WERI-Rb-1 (cell line): ENCODE measurements at regions not wholly inside any gene's neighbourhood (a gene's known extent, or its start where the extent isn't known, plus 50 kb on each side); places are given as distances from the start of the nearest gene placed in this dataset.
"Not testable (repeated sequence)": the region's sequence is repeated elsewhere in the genome, so short reads cannot be mapped to it uniquely, and the experiment has no call there.

Experiments used
- DNase-seq: peaks from one replicate; pipeline ENCODE4 v3.0.0-alpha.2; 2020
- H3K27ac ChIP-seq: fragments of 250-450 bp; sonication (Bioruptor Pico); 2 replicates; pipeline ENCODE4 v1.5.1; 2020; ENCODE audit warnings: mild to moderate bottlenecking, moderate library complexity
- H3K27me3 ChIP-seq: fragments of 250-450 bp; sonication (Bioruptor Pico); 2 replicates; pipeline ENCODE4 v1.5.1; 2021; ENCODE audit warnings: mild to moderate bottlenecking, low read depth, moderate library complexity; ENCODE audit not compliant: insufficient read depth, severe bottlenecking
- H3K36me3 ChIP-seq: fragments of 250-450 bp; sonication (Bioruptor Pico); 2 replicates; pipeline ENCODE4 v1.5.1; 2020; ENCODE audit warnings: mild to moderate bottlenecking, moderate library complexity
- H3K4me3 ChIP-seq: 2 replicates; pipeline ENCODE4 v1.5.1; 2011; ENCODE audit warnings: low read depth, mild to moderate bottlenecking, control low read depth, low read length
- H3K9me3 ChIP-seq: fragments of 250-450 bp; sonication (Bioruptor Pico); 2 replicates; pipeline ENCODE4 v1.5.1; 2021; ENCODE audit warnings: mild to moderate bottlenecking, moderate library complexity; ENCODE audit not compliant: severe bottlenecking
- TF ChIP-seq, protein P1 (sequence below): IDR thresholded peaks from 2 replicates; pipeline ENCODE4 v1.5.1; 2011; ENCODE audit warnings: low read depth, mild to moderate bottlenecking, control low read depth, inconsistent platforms, low read length

GRCh38 chr13:76672420-76672819 lies 213.8 kb downstream of the KCTD12 start:
- H3K27me3 ChIP-seq, result no peaks in the 10 kb centered on the region
- H3K4me3 ChIP-seq, result no peak overlapping the region
- TF ChIP-seq, protein P1, sequence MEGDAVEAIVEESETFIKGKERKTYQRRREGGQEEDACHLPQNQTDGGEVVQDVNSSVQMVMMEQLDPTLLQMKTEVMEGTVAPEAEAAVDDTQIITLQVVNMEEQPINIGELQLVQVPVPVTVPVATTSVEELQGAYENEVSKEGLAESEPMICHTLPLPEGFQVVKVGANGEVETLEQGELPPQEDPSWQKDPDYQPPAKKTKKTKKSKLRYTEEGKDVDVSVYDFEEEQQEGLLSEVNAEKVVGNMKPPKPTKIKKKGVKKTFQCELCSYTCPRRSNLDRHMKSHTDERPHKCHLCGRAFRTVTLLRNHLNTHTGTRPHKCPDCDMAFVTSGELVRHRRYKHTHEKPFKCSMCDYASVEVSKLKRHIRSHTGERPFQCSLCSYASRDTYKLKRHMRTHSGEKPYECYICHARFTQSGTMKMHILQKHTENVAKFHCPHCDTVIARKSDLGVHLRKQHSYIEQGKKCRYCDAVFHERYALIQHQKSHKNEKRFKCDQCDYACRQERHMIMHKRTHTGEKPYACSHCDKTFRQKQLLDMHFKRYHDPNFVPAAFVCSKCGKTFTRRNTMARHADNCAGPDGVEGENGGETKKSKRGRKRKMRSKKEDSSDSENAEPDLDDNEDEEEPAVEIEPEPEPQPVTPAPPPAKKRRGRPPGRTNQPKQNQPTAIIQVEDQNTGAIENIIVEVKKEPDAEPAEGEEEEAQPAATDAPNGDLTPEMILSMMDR, result no peak
- no peak overlapping the region for H3K27ac ChIP-seq
- no peak for DNase-seq
- H3K9me3 ChIP-seq, result no peaks in the 10 kb centered on the region
- no peaks in the 10 kb centered on the region for H3K36me3 ChIP-seq

DNA sequence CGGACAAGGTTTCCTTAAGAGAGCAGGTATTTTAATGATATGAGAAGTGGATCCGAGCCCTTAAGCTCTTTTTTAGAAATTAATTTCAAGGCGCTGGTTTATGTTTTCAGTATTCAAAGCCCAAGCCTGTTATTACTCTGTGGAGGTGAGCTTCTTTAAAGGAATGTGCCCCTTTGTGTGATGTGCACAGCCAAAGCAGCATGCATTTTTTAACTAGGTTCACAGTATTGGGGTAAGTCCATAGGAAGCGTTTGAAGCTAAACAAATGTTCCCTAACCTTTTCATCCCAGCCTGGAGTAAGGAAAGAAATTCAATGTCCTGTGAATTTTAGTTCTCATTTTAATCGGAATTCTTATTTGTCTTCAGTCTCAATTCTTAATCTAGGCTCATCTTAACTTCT lies 217.5 kb downstream of the KCTD12 start:
- TF ChIP-seq, protein P1, result no peak
- H3K27ac ChIP-seq, result no peak overlapping the region
- no peaks in the 10 kb centered on the region for H3K9me3 ChIP-seq
- H3K27me3 ChIP-seq, result no peaks in the 10 kb centered on the region
- DNase-seq, result no peak
- H3K36me3 ChIP-seq, result no peaks in the 10 kb centered on the region
- H3K4me3 ChIP-seq, result no peak overlapping the region

- TF ChIP-seq, protein P1, result no peak
- Histone ChIP-seq H3K27me3 (no peaks in the 10 kb centered on the region), H3K4me3 (no peak overlapping the region), H3K9me3 (no peaks in the 10 kb centered on the region), H3K27ac (no peak overlapping the region), H3K36me3 (no peaks in the 10 kb centered on the region)
- no peak for DNase-seq
Measured at GRCh38 chr13:76668141-76668540, 218.1 kb downstream of the KCTD12 start.

GRCh38 chr13:76667551-76667950 lies 218.7 kb downstream of the KCTD12 start:
- no peak overlapping the region for H3K27ac ChIP-seq
- H3K36me3 ChIP-seq, result no peaks in the 10 kb centered on the region
- TF ChIP-seq, protein P1, result no peak
- H3K9me3 ChIP-seq, result no peaks in the 10 kb centered on the region
- DNase-seq, result no peak
- no peaks in the 10 kb centered on the region for H3K27me3 ChIP-seq
- H3K4me3 ChIP-seq, result no peak overlapping the region

DNA sequence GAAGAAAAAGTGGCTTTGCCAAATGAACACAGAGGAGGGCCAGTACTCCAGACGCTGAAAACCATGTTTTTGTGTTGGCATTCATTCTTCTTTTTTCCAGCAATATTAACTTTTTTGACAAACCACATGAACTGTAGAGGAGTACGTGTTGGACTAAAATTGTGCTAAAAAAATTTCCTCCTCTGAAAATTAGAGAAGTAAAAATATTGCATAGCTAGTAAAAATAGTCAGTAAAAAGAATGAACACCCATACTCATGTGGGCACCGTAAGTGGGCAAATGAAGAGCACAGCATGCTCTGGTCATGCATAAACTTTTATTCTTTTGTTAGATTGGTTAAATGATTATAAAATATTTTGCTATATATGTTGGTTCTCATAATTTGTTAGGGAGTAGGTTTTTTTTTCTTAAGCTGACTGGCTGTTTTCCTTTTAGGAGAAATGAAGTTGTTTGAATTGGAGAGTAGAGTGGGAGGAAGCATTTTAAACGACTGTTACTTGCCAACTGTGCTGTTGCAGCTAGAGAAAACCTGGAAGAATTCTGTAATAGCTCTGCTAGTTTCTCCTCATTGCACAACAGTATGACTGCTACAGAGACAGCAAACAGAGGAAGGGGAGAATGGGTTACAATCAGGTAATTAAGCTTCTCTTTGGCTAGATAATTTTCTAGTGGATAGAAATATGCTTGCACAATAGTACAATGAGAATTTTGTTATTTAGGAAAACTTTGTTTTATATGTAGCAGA lies 222.4 kb downstream of the KCTD12 start:
- Histone ChIP-seq H3K9me3 (no peaks in the 10 kb centered on the region), H3K27ac (no peak overlapping the region), H3K4me3 (no peak overlapping the region), H3K27me3 (no peaks in the 10 kb centered on the region), H3K36me3 (no peaks in the 10 kb centered on the region)
- DNase-seq, result no peak
- TF ChIP-seq, protein P1, result no peak

- not testable (repeated sequence) for H3K9me3 ChIP-seq, DNase-seq, H3K4me3 ChIP-seq, H3K36me3 ChIP-seq, H3K27ac ChIP-seq, H3K27me3 ChIP-seq
Measured at GRCh38 chr13:76659074-76659473, 227.1 kb downstream of the KCTD12 start.
